GM18907 (cell line): ENCODE measurements at regions not wholly inside any gene's neighbourhood (a gene's known extent, or its start where the extent isn't known, plus 50 kb on each side); places are given as distances from the start of the nearest gene placed in this dataset.

Experiments
- ATAC-seq: cut with Tn5 transposase; IDR thresholded peaks from one replicate; pipeline ENCODE4 v1.9.1; 2021; ENCODE audit warnings: mild to moderate bottlenecking, moderate library complexity; ENCODE audit not compliant: unreplicated experiment

- ATAC-seq: no peak
Measured at GRCh38 chr6:14930366-14930989, 315.4 kb upstream of the JARID2 start.

GRCh38 chr6:14932485-14933182 is 313.2 kb upstream of the JARID2 start:
- no peak for ATAC-seq

GRCh38 chr6:14933183-14933544 is 312.7 kb upstream of the JARID2 start:
- no peak for ATAC-seq

GRCh38 chr6:14934013-14934412 is 311.9 kb upstream of the JARID2 start:
- no peak for ATAC-seq

- ATAC-seq: no peak
Measured at GRCh38 chr6:14934844-14935243, 311.0 kb upstream of the JARID2 start.

- no peak for ATAC-seq
Measured at GRCh38 chr6:14936861-14937260, 309.0 kb upstream of the JARID2 start.

- ATAC-seq: no peak
Measured at GRCh38 chr6:14943116-14943515, 302.8 kb upstream of the JARID2 start.

GRCh38 chr6:14944593-14944992 is 301.3 kb upstream of the JARID2 start:
- ATAC-seq: no peak

GRCh38 chr6:14945461-14946185 is 300.2 kb upstream of the JARID2 start:
- no peak for ATAC-seq

GRCh38 chr6:14946753-14947152 is 299.1 kb upstream of the JARID2 start:
- no peak for ATAC-seq

GRCh38 chr6:14948586-14949245 is 297.2 kb upstream of the JARID2 start:
- no peak for ATAC-seq

- no peak for ATAC-seq
Measured at GRCh38 chr6:14950103-14950969, 295.5 kb upstream of the JARID2 start.

- ATAC-seq: no peak
Measured at GRCh38 chr6:14950970-14951276, 294.9 kb upstream of the JARID2 start.

GRCh38 chr6:14951704-14952103 is 294.2 kb upstream of the JARID2 start:
- no peak for ATAC-seq

- no peak for ATAC-seq
Measured at GRCh38 chr6:14953836-14954235, 292.0 kb upstream of the JARID2 start.

- ATAC-seq: no peak
Measured at GRCh38 chr6:14957355-14958059, 288.4 kb upstream of the JARID2 start.

- no peak for ATAC-seq
Measured at GRCh38 chr6:14959324-14959885, 286.5 kb upstream of the JARID2 start.

- no peak for ATAC-seq
Measured at GRCh38 chr6:14964556-14965270, 281.2 kb upstream of the JARID2 start.

- no peak for ATAC-seq
Measured at GRCh38 chr6:14965424-14966075, 280.3 kb upstream of the JARID2 start.
